HAP-1 (cell line): ENCODE measurements at regions not wholly inside any gene's neighbourhood (a gene's known extent, or its start where the extent isn't known, plus 50 kb on each side); places are given as distances from the start of the nearest gene placed in this dataset.
"Not testable (repeated sequence)": the region's sequence is repeated elsewhere in the genome, so short reads cannot be mapped to it uniquely, and the experiment has no call there.

Experiments
- DNase-seq, 2 experiments: peaks; one replicate each; pipeline ENCODE4 v3.0.0-alpha.2; 2016 to 2020; ENCODE audit warnings: low spot score in 2 of 2
- H3K27me3 ChIP-seq: fragments of 250-450 bp; sonication (Bioruptor Pico); 2 replicates; pipeline ENCODE4 v1.5.1; 2020; ENCODE audit warnings: low read depth, mild to moderate bottlenecking, moderate library complexity
- H3K36me3 ChIP-seq: fragments of 250-450 bp; sonication (Bioruptor Pico); replicated peaks from 2 replicates; pipeline ENCODE4 v1.5.1; 2020; ENCODE audit warnings: mild to moderate bottlenecking
- H3K4me1 ChIP-seq: fragments of 250-450 bp; sonication (Bioruptor Pico); 2 replicates; pipeline ENCODE4 v1.5.1; 2020; ENCODE audit warnings: mild to moderate bottlenecking
- H3K4me3 ChIP-seq: fragments of 250-450 bp; sonication (Bioruptor Pico); 2 replicates; pipeline ENCODE4 v1.5.1; 2020; ENCODE audit warnings: mild to moderate bottlenecking, moderate library complexity
- H3K9me3 ChIP-seq: fragments of 250-450 bp; sonication (Bioruptor Pico); 2 replicates; pipeline ENCODE4 v1.5.1; 2020; ENCODE audit warnings: mild to moderate bottlenecking, moderate library complexity
- in situ Hi-C: fragments of 300-500 bp; cut with MboI; formaldehyde crosslinking; loops from 3 replicates; pipeline ENCODE4 v1.14.3; 2020; ENCODE audit warnings: low sequenced_read_pairs, inconsistent platforms, mixed read lengths

DNA sequence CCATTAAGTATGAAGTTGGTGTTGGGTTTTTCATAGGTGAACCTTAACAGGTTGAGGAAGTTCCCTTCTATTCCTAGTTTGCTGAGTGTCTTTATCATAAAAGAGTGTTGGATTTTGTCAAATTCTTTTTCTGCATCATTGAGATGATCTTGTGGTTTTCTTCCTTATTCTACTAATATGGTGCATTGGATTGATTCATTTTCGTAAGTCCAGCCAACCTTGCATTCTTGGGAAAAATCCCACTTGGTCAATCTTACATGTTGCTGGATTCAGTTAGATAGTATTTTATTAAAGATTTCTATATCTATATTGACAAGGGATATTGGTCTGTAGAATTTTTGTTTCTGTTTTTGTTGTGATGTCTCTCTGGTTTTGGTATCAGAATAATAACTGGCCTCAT lies 83.7 kb upstream of the C15orf39 start:
- no peak for DNase-seq
- peaks cover 20% of the 10 kb centered on the region for H3K9me3 ChIP-seq
- no peak overlapping the region for H3K4me3 ChIP-seq
- H3K27me3 ChIP-seq: no peaks in the 10 kb centered on the region; the same call in 1 of the 2 replicates
- no peaks in the 10 kb centered on the region for H3K36me3 ChIP-seq
- in situ Hi-C loops: no loop called here
- no peaks in the 10 kb centered on the region for H3K4me1 ChIP-seq

DNA sequence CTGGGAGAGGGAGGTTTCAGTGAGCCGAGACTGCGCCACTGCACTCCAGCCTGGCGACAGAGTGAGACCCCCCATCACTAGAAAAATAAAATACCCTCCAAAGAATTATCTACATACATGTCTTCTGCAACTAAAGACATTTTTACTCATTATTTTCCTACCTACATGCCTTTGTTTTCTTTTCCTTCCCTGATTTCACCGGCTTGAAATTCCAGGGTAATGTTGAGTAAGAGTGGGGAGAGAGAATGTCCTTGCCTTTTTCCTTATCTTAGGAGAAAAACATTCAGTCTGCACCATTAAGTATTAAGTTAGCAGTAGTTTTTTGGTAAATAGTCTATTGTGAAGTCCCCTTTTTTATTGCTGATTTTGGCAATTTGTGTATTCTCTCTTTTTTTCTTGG lies 82.4 kb upstream of the C15orf39 start:
- H3K4me3 ChIP-seq, in situ Hi-C loops, H3K4me1 ChIP-seq, H3K36me3 ChIP-seq, H3K27me3 ChIP-seq, DNase-seq: not testable (repeated sequence)
- H3K9me3 ChIP-seq: peaks cover 15% of the 10 kb centered on the region

DNA sequence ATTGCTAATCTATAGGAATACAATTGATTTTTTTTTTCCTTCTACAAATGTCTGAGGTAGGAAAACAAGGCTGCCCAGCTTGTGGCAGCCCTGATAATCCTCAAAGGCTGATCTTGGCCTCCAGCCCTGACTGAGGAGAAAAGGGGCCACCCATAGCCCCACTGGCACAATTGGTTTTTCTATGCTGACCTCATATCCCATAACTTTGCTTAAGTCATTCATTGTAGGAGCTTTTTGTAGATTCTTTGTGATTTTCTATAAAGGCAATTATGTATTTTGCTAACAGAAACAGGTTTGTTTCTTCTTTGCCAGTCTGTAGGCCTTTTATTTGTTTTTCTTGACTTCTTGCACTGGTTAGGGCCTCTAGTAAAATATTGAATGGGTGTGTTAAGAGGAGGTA lies 80.2 kb upstream of the C15orf39 start:
- peaks cover 15% of the 10 kb centered on the region for H3K9me3 ChIP-seq
- in situ Hi-C loops: no loop called here
- DNase-seq: no peak
- H3K36me3 ChIP-seq: no peaks in the 10 kb centered on the region
- H3K4me3 ChIP-seq: no peak overlapping the region
- peaks cover 9% of the 10 kb centered on the region for H3K4me1 ChIP-seq
- no peaks in the 10 kb centered on the region; the same call in 1 of the 2 replicates for H3K27me3 ChIP-seq

DNA sequence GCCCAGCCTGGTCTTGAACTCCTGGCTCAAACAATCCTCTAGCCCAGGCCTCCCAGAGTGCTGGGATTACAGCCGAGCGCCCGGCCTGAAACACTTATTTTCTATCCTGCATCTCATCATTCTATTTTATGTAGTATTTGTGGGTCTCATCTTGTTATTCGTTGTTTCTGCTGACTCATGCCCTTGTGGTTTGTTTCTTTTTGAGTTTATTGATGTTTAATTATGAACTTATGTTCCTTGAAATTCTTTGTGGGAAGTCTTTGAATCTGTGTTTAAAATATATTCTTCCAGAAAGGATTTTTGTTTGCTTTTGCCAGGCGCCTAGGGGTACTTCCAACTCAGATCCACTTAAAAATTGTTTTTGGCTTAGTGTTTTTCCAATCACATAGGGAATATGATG lies 78.3 kb upstream of the C15orf39 start:
- no peaks in the 10 kb centered on the region; the same call in 1 of the 2 replicates for H3K27me3 ChIP-seq
- peaks cover 7% of the 10 kb centered on the region for H3K9me3 ChIP-seq
- in situ Hi-C loops: no loop called here
- H3K36me3 ChIP-seq: no peaks in the 10 kb centered on the region
- DNase-seq: peak; percentile 71 to 93
- H3K4me1 ChIP-seq: peaks cover 9% of the 10 kb centered on the region
- no peak overlapping the region for H3K4me3 ChIP-seq

DNA sequence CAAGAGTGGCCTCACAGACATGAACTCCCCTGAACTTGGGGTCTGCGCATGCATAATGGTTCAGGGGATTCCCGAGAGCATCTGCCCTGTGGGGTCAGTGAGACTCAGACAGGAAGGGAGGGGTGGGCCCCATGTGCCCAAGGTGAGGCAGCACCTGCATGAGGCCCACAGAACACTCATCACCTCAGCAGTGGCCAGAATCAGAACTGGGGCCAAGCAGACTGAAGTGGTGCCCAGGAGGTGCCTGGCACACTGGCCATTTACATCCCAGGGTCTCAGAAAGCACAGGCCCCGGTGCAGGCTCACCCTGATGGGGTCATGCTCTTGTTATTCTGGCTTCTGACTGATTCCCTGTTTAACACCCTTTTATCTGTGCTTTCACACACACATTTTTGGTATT lies 77.4 kb upstream of the C15orf39 start:
- H3K27me3 ChIP-seq, DNase-seq, H3K9me3 ChIP-seq, in situ Hi-C loops, H3K36me3 ChIP-seq, H3K4me3 ChIP-seq, H3K4me1 ChIP-seq: not testable (repeated sequence)

DNA sequence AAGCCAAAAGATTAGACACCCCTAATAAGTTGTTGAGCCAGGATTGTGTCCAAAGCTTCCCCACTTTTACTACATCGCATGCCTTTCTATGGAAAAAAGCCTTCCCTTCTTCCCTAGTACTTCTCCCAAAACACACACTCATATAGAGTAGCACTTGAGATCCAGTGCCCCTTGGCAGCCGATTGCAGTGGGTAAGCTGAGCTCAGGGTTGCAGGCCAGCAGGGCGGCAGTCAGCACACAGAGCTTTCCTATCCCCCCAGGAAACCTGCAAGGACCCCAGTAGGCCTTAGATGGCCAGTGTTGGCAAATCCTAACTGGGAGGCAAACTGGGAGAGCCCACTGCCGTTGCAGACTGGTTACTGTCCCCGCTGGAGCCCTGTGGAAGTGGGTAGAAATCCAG lies 75.7 kb upstream of the C15orf39 start:
- no peak overlapping the region for H3K4me3 ChIP-seq
- H3K4me1 ChIP-seq: peaks cover 9% of the 10 kb centered on the region
- peaks cover 6% of the 10 kb centered on the region; the same call in 1 of the 2 replicates for H3K9me3 ChIP-seq
- no peaks in the 10 kb centered on the region for H3K27me3 ChIP-seq
- in situ Hi-C loops: no loop called here
- H3K36me3 ChIP-seq: no peaks in the 10 kb centered on the region
- DNase-seq: no peak

DNA sequence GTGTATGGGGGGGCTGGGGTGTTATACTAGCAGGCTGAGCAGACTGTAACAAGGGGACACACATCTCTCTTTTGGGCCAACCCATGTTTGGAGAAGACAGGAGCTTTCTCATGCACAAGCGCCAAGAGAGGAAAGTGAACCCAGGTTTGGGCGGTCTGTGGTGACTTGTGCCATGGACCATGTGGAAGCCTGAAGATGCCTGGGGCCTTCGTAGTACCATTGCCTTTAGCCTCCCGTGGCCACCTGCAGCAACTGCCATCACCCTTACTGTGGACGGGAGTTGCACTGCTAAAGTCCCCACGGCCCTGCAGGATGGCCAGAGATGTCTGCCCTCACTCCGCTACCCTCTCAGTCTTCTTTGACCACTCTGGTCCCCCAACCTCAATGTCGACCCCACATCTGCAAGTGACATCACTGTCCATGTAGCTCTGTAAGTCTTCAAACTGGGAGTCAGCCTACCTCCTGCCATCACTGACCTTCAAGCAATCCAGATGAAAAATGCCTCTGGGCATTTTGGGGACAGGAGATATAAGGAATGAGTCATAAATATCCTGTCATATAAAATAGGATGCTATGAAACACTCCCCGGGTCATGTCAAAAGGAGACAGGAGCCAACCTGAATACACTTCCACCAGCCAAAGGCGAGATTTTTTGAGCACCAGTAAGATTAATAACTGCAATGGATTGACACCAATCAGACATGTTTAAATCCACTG lies 74.7 kb upstream of the C15orf39 start:
- Histone ChIP-seq H3K9me3 (peaks cover 6% of the 10 kb centered on the region; the same call in 1 of the 2 replicates), H3K4me3 (no peak overlapping the region), H3K4me1 (peaks cover 9% of the 10 kb centered on the region), H3K27me3 (no peaks in the 10 kb centered on the region), H3K36me3 (no peaks in the 10 kb centered on the region)
- in situ Hi-C loops: no loop called here
- no peak for DNase-seq

DNA sequence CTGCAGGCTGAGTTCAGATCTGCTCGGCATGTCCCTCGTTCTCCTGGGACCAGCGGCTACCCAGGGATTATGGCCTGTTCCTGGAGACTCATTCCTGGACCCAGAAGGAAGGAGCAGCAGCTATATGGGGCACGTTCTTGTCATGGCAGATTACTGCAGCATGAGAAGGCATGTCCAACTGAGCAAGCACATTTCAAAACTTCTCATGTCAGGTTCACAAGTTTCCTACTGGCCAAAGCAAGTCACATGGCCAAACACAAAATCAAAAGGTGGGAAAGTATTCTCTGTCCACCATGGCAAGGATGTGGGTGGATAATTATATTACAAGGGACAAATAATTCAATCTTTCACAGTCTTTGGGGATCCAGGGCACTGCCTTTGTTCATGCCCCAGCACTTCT lies 71.9 kb upstream of the C15orf39 start:
- DNase-seq: no peak
- no peaks in the 10 kb centered on the region for H3K27me3 ChIP-seq
- no peaks in the 10 kb centered on the region for H3K9me3 ChIP-seq
- in situ Hi-C loops: no loop called here
- no peaks in the 10 kb centered on the region for H3K36me3 ChIP-seq
- no peak overlapping the region for H3K4me3 ChIP-seq
- no peaks in the 10 kb centered on the region for H3K4me1 ChIP-seq

DNA sequence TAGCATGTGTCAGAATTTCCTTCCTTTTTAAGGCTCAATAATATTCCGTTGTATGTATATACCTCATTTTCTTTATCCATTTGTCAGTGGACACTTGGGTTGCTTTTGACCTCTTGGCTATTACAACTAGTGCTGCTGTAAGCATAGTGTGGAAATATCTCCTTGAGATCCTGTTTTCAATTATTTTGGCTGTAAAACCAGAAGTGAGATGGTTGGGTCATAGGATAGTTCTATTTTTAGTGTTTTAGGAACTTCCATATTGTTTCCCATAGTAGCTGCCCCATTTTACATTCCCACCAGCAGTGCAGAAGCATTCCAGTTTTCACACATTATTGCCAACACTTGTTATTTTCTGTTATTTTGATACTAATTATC lies 70.4 kb upstream of the C15orf39 start:
- no peaks in the 10 kb centered on the region for H3K36me3 ChIP-seq
- no peak for DNase-seq
- in situ Hi-C loops: no loop called here
- H3K9me3 ChIP-seq: no peaks in the 10 kb centered on the region
- no peaks in the 10 kb centered on the region for H3K27me3 ChIP-seq
- no peaks in the 10 kb centered on the region for H3K4me1 ChIP-seq
- H3K4me3 ChIP-seq: no peak overlapping the region

DNA sequence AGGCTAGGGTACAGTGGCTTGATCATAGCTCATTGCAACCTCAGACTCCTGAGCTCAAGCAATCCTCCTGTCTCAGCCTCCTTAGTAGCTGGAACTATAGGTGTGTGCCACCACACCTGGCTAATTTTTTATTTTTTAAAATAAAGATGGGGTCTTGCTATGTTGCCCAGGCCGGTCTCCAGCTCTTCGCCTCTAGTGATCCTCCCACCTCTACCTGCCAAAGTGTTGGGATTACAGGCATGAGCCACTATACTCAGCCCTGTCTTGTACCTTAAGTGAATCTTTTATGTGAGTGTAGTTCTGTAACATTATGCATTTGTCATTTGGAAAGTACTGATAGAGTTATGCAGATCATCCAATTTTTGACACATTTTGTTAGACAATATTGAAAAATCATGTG lies 66.9 kb upstream of the C15orf39 start:
- Histone ChIP-seq H3K9me3 (no peaks in the 10 kb centered on the region), H3K36me3 (no peaks in the 10 kb centered on the region), H3K27me3 (no peaks in the 10 kb centered on the region), H3K4me1 (no peaks in the 10 kb centered on the region), H3K4me3 (no peak overlapping the region)
- no peak for DNase-seq
- in situ Hi-C loops: no loop called here

DNA sequence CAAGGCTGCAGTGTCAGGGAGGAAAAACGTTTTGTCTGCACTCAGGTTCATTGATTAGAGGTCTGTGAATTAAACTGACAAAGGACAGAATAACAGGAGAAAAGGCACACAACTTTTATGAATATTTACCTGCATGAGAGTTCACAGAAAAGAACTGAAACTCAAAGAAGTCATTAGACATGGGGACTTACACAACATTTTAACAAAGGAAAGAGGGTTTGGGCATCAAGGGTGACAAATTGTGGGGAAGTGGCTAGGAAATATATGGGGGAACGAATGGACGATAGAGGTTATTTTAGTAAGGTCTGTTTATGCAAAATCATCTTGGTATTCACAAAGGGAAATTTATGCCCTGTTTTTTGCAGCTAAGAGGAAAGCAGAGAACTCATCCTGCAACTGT lies 65.6 kb upstream of the C15orf39 start:
- no peak for DNase-seq
- in situ Hi-C loops: no loop called here
- no peak overlapping the region for H3K4me3 ChIP-seq
- H3K36me3 ChIP-seq: no peaks in the 10 kb centered on the region
- no peaks in the 10 kb centered on the region for H3K27me3 ChIP-seq
- no peaks in the 10 kb centered on the region for H3K4me1 ChIP-seq
- peaks cover 6% of the 10 kb centered on the region for H3K9me3 ChIP-seq

DNA sequence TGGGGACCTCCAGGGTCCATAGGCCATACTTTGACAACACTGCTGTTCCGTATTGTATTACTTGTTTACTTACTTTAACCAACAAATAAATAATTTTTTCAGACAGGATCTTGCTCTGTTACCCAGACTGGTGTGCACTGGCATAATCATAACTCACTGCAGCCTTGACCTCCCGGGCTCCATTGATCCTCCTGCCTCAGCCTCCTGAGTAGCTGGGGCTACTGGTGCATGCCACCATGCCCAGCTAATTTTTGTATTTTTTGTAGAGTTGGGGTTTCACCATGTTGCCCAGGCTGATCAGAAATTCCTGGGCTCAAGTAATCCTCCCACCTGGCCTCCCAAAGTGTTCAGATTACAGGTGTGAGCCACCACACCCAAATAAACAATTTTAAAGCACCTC lies 64.9 kb upstream of the C15orf39 start:
- in situ Hi-C loops: no loop called here
- no peak for DNase-seq
- Histone ChIP-seq H3K36me3 (no peaks in the 10 kb centered on the region), H3K9me3 (peaks cover 11% of the 10 kb centered on the region), H3K27me3 (no peaks in the 10 kb centered on the region), H3K4me3 (no peak overlapping the region), H3K4me1 (no peaks in the 10 kb centered on the region)

DNA sequence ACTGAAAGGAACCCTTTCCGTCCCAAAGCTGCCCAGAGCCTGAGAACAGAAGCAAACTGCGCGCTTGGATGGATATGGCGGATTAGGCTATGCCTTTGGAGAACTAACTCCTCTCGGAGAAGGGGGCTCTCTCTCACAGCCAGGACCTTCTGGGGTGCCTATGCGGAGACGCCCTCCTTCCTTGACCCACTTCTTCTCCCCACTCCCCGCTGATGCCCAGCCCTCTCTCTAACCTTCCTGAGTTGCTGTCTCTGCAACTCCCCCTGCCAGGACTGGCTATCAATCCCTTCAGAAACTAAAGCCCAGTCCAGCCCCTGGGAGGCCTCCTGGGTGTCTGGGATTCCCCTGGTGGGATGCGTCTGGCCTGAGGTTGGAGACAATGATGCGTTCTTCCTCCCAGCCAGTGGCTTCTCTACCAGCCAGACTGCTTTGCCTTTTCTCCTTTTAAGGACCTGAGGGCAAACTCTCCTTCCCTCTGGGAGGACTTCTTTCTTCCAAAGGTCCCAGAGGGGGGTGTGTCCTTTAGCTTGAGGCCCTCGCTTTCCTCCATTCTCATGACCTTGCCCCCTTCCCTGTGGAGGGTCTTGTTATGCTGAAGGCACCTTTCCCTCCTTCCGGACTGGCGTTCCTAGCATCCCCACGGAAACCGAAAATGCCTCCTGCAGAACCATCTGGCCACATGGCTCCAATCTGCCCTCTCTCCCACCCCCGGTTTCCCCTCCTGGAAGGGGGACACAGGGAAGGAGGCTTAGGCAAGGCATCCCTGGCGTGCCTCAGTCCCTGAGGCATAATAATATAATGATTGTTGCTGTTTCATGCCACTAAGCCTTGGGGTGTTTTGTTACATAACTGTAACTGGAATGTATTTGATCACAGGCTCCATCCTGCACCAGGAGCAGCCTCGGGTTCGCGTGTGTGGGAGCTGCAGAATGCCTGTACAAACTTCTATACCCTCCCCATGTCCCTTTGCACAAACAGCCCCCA lies 63.4 kb upstream of the C15orf39 start:
- Histone ChIP-seq H3K27me3 (no peaks in the 10 kb centered on the region), H3K36me3 (no peaks in the 10 kb centered on the region), H3K9me3 (peaks cover 24% of the 10 kb centered on the region), H3K4me3 (no peak overlapping the region), H3K4me1 (no peaks in the 10 kb centered on the region)
- in situ Hi-C loops: no loop called here
- no peak for DNase-seq
